Esophagus muscularis mucosa (tissue), 4 donors: ENCODE measurements at regions not wholly inside any gene's neighbourhood (a gene's known extent, or its start where the extent isn't known, plus 50 kb on each side); places are given as distances from the start of the nearest gene placed in this dataset.

Experiments
- DNase-seq: peaks from one replicate; pipeline ENCODE4 v3.0.0-alpha.2; 2017; ENCODE audit errors: extremely low spot score
- H3K27ac ChIP-seq, 4 donors: fragments of 200-600 bp; sonication (generic); replicated peaks in 1 of 4; 1 replicate in 3 of 4; 2 replicates in 1 of 4; pipeline ENCODE4 v1.5.1; 2016 to 2019; ENCODE audit warnings: mild to moderate bottlenecking in 1 of 4
- H3K27me3 ChIP-seq, 4 donors: fragments of 200-600 bp; sonication (generic); one replicate each; pipeline versions ENCODE4 v1.5.1 to v1.6.0; 2016 to 2019
- H3K36me3 ChIP-seq, 4 donors: fragments of 200-600 bp; sonication (generic); one replicate each; pipeline ENCODE4 v1.5.1; 2016 to 2019
- H3K4me1 ChIP-seq, 4 donors: fragments of 200-600 bp; sonication (generic); one replicate each; pipeline ENCODE4 v1.5.1; 2016 to 2019
- H3K4me3 ChIP-seq, 4 donors: fragments of 200-600 bp; sonication (generic); 1 replicate in 2 of 4; 2 replicates in 2 of 4; pipeline ENCODE4 v1.5.1; 2016 to 2019; ENCODE audit warnings: mild to moderate bottlenecking in 4 of 4, moderate library complexity in 1 of 4
- H3K9me3 ChIP-seq, 4 donors: fragments of 200-600 bp; sonication (generic); 1 replicate in 3 of 4; 2 replicates in 1 of 4; pipeline ENCODE4 v1.5.1; 2016 to 2019
- CTCF ChIP-seq, 3 experiments: fragments of 200-600 bp in 2 of 3; fragments of 450-650 bp in 1 of 3; sonication (generic) in 2 of 3; IDR thresholded peaks; one replicate each; pipeline ENCODE4 v1.5.1; 2017 to 2019; ENCODE audit warnings: antibody characterized with exemption in 3 of 3, mild to moderate bottlenecking in 2 of 3, moderate library complexity in 1 of 3
- EP300 ChIP-seq: sonication (generic); formaldehyde crosslinking; IDR thresholded peaks from one replicate; pipeline ENCODE4 v1.6.1; 2017; ENCODE audit warnings: antibody characterized with exemption
- POLR2A ChIP-seq: fragments of 450-650 bp; IDR thresholded peaks from one replicate; pipeline ENCODE4 v1.6.1; 2017; ENCODE audit warnings: antibody characterized with exemption, moderate library complexity, mild to moderate bottlenecking, low read depth
- POLR2AphosphoS5 ChIP-seq, 2 donors: sonication (generic); formaldehyde crosslinking; IDR thresholded peaks; one replicate each; pipeline ENCODE4 v1.6.1; 2017; ENCODE audit warnings: antibody characterized with exemption in 2 of 2
- WGBS: methylation state at CpG from one replicate; pipeline ENCODE4 v1.1.5; 2018; 5-methylcytosine and 5-hydroxymethylcytosine counted together
- intact Hi-C: fragments of 100-400 bp; cut with DNase I; formaldehyde crosslinking; loops from one replicate; pipeline ENCODE4 v1.15.1; 2023

- intact Hi-C loops = no loop called here
- TF ChIP-seq EP300 (no peak), POLR2AphosphoS5 (IDR thresholded peaks at IDR 0.05) (no peak), CTCF (IDR thresholded peaks at IDR 0.05) (no peak), POLR2A (no peak)
- peaks cover 0 to 11% (median 0%) of the 10 kb centered on the region in 4 donors for H3K27me3 ChIP-seq
- no peak for DNase-seq
- 91% methylated on average over 4 of the region's 4 CpGs for WGBS
- no peak overlapping the region for H3K4me3 ChIP-seq
- H3K9me3 ChIP-seq = no peaks in the 10 kb centered on the region
- H3K4me1 ChIP-seq = no peaks in the 10 kb centered on the region
- no peaks in the 10 kb centered on the region for H3K36me3 ChIP-seq
- no peak overlapping the region for H3K27ac ChIP-seq
Measured at GRCh38 chr16:50957056-50957455, 194.0 kb downstream of the SALL1 start.

GRCh38 chr16:50956637-50957036, 194.4 kb downstream of the SALL1 start:
- intact Hi-C loops = no loop called here
- H3K4me1 ChIP-seq = no peaks in the 10 kb centered on the region
- TF ChIP-seq POLR2AphosphoS5 (IDR thresholded peaks at IDR 0.05) = no peak
- H3K9me3 ChIP-seq = no peaks in the 10 kb centered on the region
- no peak for DNase-seq
- no peak overlapping the region for H3K27ac ChIP-seq
- H3K4me3 ChIP-seq = no peak overlapping the region
- peaks cover 0 to 11% (median 0%) of the 10 kb centered on the region in 4 donors for H3K27me3 ChIP-seq
- 17% methylated on average over 1 of the region's 1 CpG for WGBS
- H3K36me3 ChIP-seq = no peaks in the 10 kb centered on the region

- intact Hi-C loops = no loop called here
- H3K4me3 ChIP-seq = no peak overlapping the region
- TF ChIP-seq EP300 = no peak
- TF ChIP-seq POLR2A = no peak
- no peak for TF ChIP-seq CTCF (IDR thresholded peaks at IDR 0.05)
- TF ChIP-seq POLR2AphosphoS5 (IDR thresholded peaks at IDR 0.05) = no peak
- H3K4me1 ChIP-seq = no peaks in the 10 kb centered on the region
- WGBS = 72% methylated on average over 2 of the region's 2 CpGs
- peaks cover 0 to 13% (median 0%) of the 10 kb centered on the region in 4 donors for H3K27me3 ChIP-seq
- no peaks in the 10 kb centered on the region for H3K36me3 ChIP-seq
- no peak overlapping the region for H3K27ac ChIP-seq
- no peak for DNase-seq
- no peaks in the 10 kb centered on the region for H3K9me3 ChIP-seq
Measured at GRCh38 chr16:50955311-50955710, 195.8 kb downstream of the SALL1 start.

- DNase-seq = no peak
Measured at GRCh38 chr16:50954469-50954868, 196.6 kb downstream of the SALL1 start.

GRCh38 chr16:50953290-50953689, 197.8 kb downstream of the SALL1 start:
- no peak for DNase-seq
- Histone ChIP-seq H3K36me3 (no peaks in the 10 kb centered on the region), H3K9me3 (no peaks in the 10 kb centered on the region), H3K4me3 (no peak overlapping the region), H3K27ac (no peak overlapping the region), H3K4me1 (no peaks in the 10 kb centered on the region), H3K27me3 (peaks cover 0 to 25% (median 0%) of the 10 kb centered on the region in 4 donors)
- no peak for TF ChIP-seq POLR2AphosphoS5 (IDR thresholded peaks at IDR 0.05)
- TF ChIP-seq CTCF (IDR thresholded peaks at IDR 0.05) = no peak
- no peak for TF ChIP-seq POLR2A
- no peak for TF ChIP-seq EP300
- 83% methylated on average over 2 of the region's 2 CpGs for WGBS
- intact Hi-C loops = no loop called here

More at GRCh38 chr16:50954469-50954868, 196.6 kb downstream of the SALL1 start:
- H3K36me3 ChIP-seq = no peaks in the 10 kb centered on the region
- H3K9me3 ChIP-seq = no peaks in the 10 kb centered on the region
- no peaks in the 10 kb centered on the region for H3K4me1 ChIP-seq
- intact Hi-C loops = no loop called here
- H3K4me3 ChIP-seq = no peak overlapping the region
- no peak overlapping the region for H3K27ac ChIP-seq
- no peak for TF ChIP-seq POLR2AphosphoS5 (IDR thresholded peaks at IDR 0.05)
- H3K27me3 ChIP-seq = peaks cover 0 to 21% (median 0%) of the 10 kb centered on the region in 4 donors
- 59% methylated on average over 9 of the region's 9 CpGs for WGBS

- intact Hi-C loops = no loop called here
- Histone ChIP-seq H3K27me3 (peaks cover 0 to 25% (median 0%) of the 10 kb centered on the region in 4 donors), H3K4me1 (no peaks in the 10 kb centered on the region), H3K27ac (no peak overlapping the region), H3K36me3 (no peaks in the 10 kb centered on the region), H3K9me3 (no peaks in the 10 kb centered on the region), H3K4me3 (no peak overlapping the region)
- WGBS = 94% methylated on average over 3 of the region's 3 CpGs
- no peak for DNase-seq
- no peak for TF ChIP-seq POLR2AphosphoS5 (IDR thresholded peaks at IDR 0.05)
Measured at GRCh38 chr16:50950955-50951354, 200.1 kb downstream of the SALL1 start.
